ENCODE measurements at regions not wholly inside any gene's neighbourhood (a gene's known extent, or its start where the extent isn't known, plus 50 kb on each side); places are given as distances from the start of the nearest gene placed in this dataset.
"Not testable (repeated sequence)": the region's sequence is repeated elsewhere in the genome, so short reads cannot be mapped to it uniquely, and the experiment has no call there.

DNA sequence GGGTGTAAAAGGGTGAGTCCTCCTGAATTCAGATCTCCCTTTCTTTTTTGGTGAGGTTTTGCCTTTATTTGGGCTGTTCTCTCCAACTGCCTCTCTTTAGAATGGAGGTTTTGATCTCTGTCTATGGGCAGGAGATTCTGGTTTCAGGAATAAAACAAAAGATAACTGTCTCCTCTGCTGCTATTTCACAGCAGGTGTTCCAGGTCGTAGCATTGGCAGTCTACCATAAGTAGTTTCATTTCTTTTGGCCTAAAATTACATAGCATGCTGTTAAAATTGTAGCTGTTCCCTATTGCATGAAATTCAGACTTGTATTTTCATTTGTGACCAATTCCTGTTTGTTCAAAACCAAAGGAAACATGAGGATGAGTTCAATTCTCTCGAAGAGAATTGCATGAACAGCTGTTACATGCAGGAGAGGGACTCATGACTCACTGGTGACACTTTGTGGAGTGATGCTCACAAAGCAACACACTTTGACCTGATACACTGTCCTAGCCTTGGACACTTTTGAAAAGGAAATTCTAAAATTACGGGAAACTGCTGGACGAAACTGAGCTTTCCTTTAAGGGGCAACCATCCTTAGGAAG lies 76.8 kb upstream of the SIRPG start:
- Mint-ChIP-seq H3K4me3 (no peak overlapping the region), H3K27me3 (peaks cover 50% of the 10 kb centered on the region), H3K36me3 (no peaks in the 10 kb centered on the region), H3K9me3 (no peaks in the 10 kb centered on the region), H3K4me1 (ENCODE audit: unreplicated experiment) (no peaks in the 10 kb centered on the region), H3K27ac (no peak overlapping the region)
- TF ChIP-seq, protein P1, sequence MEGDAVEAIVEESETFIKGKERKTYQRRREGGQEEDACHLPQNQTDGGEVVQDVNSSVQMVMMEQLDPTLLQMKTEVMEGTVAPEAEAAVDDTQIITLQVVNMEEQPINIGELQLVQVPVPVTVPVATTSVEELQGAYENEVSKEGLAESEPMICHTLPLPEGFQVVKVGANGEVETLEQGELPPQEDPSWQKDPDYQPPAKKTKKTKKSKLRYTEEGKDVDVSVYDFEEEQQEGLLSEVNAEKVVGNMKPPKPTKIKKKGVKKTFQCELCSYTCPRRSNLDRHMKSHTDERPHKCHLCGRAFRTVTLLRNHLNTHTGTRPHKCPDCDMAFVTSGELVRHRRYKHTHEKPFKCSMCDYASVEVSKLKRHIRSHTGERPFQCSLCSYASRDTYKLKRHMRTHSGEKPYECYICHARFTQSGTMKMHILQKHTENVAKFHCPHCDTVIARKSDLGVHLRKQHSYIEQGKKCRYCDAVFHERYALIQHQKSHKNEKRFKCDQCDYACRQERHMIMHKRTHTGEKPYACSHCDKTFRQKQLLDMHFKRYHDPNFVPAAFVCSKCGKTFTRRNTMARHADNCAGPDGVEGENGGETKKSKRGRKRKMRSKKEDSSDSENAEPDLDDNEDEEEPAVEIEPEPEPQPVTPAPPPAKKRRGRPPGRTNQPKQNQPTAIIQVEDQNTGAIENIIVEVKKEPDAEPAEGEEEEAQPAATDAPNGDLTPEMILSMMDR (conservative IDR thresholded peaks at IDR 0.05), result no peak
- no peak for DNase-seq (ENCODE audit: extremely low spot score, unreplicated experiment)

DNA sequence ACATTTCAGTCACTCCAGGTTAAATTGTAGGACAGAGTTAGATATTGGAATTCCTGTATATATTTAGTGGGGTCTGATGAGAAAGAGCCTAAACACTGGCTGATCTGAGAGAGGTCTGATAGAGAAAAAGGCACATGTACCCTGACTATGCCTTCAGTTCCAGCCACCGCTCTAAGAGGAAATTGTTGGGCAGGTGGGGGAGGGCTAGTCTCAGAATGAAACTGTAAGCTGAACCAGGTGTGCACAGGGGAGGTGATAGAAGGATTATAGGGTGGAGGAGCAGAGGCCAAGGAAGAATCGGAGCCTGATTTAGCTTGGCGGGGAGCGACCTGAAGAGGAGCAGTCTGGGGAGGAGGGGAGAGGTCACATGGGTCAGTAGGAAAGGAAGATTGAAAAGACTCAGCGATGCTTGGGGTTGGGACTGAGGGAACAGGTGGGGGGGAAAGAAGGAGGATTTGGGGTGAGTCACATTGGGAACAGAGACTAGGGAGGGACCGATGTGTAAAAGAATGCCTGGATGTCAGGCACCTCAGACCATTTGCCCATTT lies 74.3 kb upstream of the SIRPG start:
- DNase-seq (ENCODE audit: extremely low spot score, unreplicated experiment); H3K4me3 Mint-ChIP-seq; H3K4me1 Mint-ChIP-seq (ENCODE audit: unreplicated experiment); H3K9me3 Mint-ChIP-seq; H3K36me3 Mint-ChIP-seq; H3K27ac Mint-ChIP-seq: not testable (repeated sequence)
- peaks cover 40% of the 10 kb centered on the region for H3K27me3 Mint-ChIP-seq

DNA sequence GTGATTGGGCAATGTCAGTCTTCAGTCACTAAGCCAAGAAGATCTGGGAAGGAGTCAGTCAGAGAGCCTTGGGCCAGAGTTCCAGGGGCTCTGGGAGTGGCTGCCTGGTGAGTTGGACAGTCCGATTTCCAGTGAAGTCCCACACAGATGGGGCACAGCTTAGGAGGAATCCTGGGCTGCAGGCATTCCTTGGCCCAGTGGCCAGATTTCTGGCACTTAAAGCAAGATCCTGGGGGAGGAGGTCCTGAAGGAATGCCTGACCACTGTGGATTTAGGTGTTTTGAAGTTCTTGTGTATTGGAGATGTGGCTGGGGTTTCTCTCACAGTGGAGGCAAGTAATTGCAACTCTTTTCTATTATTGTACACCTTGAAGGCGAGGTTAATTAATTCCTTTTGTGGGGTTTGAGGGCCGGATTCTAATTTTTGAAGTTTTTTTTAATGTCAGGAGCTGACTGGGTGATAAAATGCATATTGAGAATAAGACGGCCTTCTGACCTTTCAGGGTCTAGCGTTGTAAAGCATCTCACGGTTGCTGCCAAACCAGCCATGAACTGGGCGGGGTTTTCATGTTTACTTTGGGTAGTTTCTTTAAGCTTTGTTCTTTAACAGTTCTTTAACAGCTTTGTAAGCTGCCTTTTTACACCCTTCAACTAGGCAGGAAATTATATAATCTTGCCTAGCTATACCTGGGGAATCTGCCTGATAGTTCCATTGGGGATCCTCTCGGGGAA lies 73.6 kb upstream of the SIRPG start:
- not testable (repeated sequence) for H3K9me3 Mint-ChIP-seq; H3K4me1 Mint-ChIP-seq (ENCODE audit: unreplicated experiment); H3K4me3 Mint-ChIP-seq; H3K27ac Mint-ChIP-seq; H3K36me3 Mint-ChIP-seq; DNase-seq (ENCODE audit: extremely low spot score, unreplicated experiment)
- H3K27me3 Mint-ChIP-seq, result peaks cover 38% of the 10 kb centered on the region

DNA sequence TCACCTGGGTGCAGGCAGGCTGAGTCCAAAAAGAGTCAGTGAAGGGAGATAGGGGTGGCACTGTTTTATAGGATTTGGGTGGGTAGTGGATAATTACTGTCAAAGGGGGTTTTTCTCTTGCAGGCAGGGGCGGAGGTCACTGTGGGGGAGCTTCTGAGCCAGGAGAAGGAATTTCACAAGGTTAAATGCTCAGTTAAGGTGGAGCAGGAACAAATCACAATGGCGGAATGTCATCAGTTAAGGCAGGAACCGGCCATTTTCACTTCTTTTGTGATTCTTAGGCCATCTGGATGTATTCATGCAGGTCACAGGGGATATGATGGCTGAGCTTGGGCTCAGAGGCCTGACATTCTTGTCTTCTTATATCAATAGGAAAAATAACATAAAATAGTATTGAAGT lies 69.7 kb upstream of the SIRPG start:
- not testable (repeated sequence) for DNase-seq (ENCODE audit: extremely low spot score, unreplicated experiment); H3K4me1 Mint-ChIP-seq (ENCODE audit: unreplicated experiment); H3K27ac Mint-ChIP-seq; H3K36me3 Mint-ChIP-seq; H3K9me3 Mint-ChIP-seq; H3K4me3 Mint-ChIP-seq
- peaks cover 31% of the 10 kb centered on the region for H3K27me3 Mint-ChIP-seq

DNA sequence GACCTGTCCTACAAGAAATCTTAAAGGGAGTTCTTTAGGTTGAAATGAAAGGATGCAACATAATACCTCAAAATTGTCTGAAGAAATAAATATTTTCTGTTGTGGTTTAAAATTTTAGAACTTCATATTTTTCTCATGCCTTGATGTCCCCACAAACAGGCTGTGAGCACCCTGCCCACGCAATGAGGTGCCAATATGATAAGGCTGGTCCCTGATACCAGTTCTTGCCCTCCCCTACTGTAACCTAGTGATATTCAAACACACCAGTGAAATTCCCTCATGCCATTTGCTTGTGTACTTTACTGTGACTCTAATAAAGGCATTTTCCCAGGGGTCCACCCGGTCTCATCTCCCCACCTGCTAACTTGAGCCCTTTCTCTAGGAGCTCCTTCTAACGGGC lies 67.3 kb upstream of the SIRPG start:
- Mint-ChIP-seq H3K27ac (no peak overlapping the region), H3K9me3 (peaks cover 6% of the 10 kb centered on the region), H3K4me3 (no peak overlapping the region), H3K4me1 (ENCODE audit: unreplicated experiment) (no peaks in the 10 kb centered on the region), H3K36me3 (no peaks in the 10 kb centered on the region), H3K27me3 (peaks cover 24% of the 10 kb centered on the region)
- DNase-seq (ENCODE audit: extremely low spot score, unreplicated experiment), result no peak
- TF ChIP-seq, protein P1 (conservative IDR thresholded peaks at IDR 0.05), result no peak

DNA sequence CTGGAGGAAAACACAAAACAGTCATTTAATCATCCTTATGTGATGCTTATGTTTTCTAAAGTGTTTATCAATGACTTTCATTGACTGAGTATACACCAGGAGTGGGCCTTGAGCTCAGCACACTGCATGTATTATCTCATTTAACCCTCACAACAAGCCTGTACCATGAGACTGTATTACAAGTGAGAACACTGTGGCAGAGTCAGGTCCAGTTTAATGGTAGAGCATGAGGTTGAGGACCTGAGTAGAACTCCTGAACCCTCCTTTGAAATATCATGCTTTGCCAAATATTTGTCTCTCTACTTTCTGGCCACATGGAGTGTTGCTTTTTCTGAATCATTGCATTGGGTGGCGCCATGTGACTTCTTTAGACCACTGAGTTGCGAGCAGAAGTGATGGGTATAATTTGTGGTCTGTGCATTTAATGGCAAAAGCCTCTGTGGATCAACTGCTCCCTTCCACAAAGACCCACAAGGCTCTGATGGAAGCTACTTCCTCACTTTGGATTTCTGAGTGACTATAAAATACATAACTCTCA lies 65.0 kb upstream of the SIRPG start:
- Mint-ChIP-seq H3K36me3 (no peaks in the 10 kb centered on the region), H3K27ac (no peak overlapping the region), H3K4me1 (ENCODE audit: unreplicated experiment) (no peaks in the 10 kb centered on the region), H3K27me3 (peaks cover 38% of the 10 kb centered on the region), H3K4me3 (no peak overlapping the region), H3K9me3 (peaks cover 6% of the 10 kb centered on the region)
- TF ChIP-seq, protein P1 (conservative IDR thresholded peaks at IDR 0.05), result no peak
- DNase-seq (ENCODE audit: extremely low spot score, unreplicated experiment), result no peak

Measured in type B pancreatic cell (in vitro differentiated cells).